GM12892 (cell line): ENCODE measurements at regions not wholly inside any gene's neighbourhood (a gene's known extent, or its start where the extent isn't known, plus 50 kb on each side); places are given as distances from the start of the nearest gene placed in this dataset.
"Not testable (repeated sequence)": the region's sequence is repeated elsewhere in the genome, so short reads cannot be mapped to it uniquely, and the experiment has no call there.

Experiments used
- DNase-seq: peaks from one replicate; pipeline ENCODE4 v3.0.0; 2011; ENCODE audit not compliant: insufficient read length
- FAIRE-seq: peaks from 2 replicates; lab custom pipeline; 2011; peaks lifted over from hg19 to GRCh38; lab: Jason Lieb, UNC
- POLR2A ChIP-seq: IDR thresholded peaks from 2 replicates; pipeline ENCODE4 v1.6.1; 2011; ENCODE audit warnings: low read depth, low read length, control low read depth
- POLR2AphosphoS5 ChIP-seq: IDR thresholded peaks from 2 replicates; pipeline ENCODE4 v1.6.1; 2011; ENCODE audit warnings: low read depth, low read length, control low read depth
- TAF1 ChIP-seq: IDR thresholded peaks from 2 replicates; pipeline ENCODE4 v1.6.1; 2011; ENCODE audit warnings: low read depth, mild to moderate bottlenecking, control low read depth, low read length, borderline replicate concordance

DNA sequence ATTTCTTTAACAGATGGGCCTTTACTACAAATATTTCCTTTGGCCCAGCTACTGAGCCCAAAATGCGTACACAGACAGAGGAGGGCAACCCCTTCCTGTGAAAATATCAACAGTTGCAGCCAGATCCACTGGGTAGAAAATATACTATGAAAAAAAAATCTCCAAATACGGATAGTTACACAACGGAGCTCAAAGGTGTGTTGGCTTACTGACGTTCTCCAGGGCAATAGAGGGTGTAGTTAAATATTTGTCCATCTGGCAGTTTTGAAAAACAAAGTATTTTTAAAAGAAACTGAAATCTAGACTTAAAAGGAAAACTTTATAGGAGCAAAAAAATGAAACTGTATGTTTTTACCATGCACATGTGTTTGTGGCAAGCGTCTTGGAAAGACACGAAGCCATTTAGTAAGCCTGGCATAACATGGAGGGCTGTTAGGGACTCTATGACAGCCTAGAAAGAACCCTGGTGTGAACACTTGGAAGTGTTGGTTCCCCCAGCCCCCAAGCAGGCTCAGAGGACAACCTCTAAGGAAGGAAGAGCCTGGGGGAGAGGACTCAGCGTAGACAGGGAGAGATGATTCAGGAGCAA, 157.8 kb upstream of the TRPM3 start:
- no peak for DNase-seq
- TF ChIP-seq POLR2AphosphoS5, result no peak
- FAIRE-seq, result no peak

DNA sequence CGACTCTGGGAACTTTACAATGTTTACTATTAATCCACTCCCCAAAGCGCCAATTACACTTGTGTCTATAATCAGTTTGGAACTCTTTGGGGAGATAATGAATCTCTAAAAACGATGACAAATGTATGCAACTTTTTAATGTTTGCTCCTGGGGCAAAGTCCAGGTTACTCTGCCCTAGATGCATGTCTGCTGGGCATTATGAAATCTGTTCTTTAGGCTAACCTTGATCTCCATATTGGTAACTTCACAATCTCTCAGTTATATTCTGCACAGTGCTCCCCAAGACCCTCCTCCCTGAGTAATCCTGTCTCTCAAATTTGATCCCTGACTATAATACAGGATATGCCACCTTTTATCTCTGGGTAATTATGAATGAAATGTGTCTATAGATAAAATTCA, 152.2 kb upstream of the TRPM3 start:
- DNase-seq (no peak), FAIRE-seq (no peak)
- no peak for TF ChIP-seq POLR2A
- TF ChIP-seq TAF1, result no peak
- TF ChIP-seq POLR2AphosphoS5, result no peak

DNA sequence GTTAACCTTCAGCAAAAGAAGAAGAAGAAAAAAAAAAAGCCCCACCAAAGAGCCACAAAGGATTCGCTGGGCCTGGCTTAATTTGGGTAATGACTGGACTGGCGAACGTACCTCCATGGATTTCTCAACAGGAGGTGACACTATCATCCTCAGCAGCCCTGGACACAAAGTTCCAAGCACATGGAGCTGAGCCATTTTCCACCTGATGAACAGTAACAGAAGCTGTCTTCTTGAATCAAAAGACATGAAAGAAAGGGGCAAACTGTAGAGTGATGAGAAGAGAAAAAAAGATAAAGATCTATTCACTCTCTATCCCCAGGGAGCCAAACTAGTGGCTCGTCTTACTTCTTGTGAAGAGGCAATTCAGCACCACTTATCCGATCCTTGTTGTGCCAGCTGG, 150.2 kb upstream of the TRPM3 start:
- no peak for FAIRE-seq
- no peak for TF ChIP-seq POLR2AphosphoS5
- no peak for TF ChIP-seq TAF1
- no peak for TF ChIP-seq POLR2A
- no peak for DNase-seq

DNA sequence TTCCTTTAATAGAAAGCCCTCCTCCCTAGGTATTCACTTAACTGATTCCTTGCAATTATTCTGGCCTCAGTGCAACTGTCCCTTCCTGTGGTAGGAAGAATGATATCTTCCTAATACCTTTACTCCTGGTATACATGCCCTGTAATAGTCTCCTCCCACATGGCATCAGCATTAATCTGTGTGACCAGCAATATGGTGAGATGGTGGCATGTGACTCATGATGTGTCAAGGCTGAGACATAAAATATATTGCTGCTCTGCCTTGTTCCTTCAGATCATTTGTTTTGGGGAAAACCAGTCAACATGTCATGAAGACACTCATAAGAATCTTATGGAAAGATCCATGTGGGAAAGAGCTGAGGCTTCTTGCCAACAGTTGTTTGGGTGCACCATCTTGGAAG, 149.1 kb upstream of the TRPM3 start:
- TF ChIP-seq POLR2A (no peak), POLR2AphosphoS5 (no peak), TAF1 (no peak)
- FAIRE-seq (no peak), DNase-seq (no peak)

DNA sequence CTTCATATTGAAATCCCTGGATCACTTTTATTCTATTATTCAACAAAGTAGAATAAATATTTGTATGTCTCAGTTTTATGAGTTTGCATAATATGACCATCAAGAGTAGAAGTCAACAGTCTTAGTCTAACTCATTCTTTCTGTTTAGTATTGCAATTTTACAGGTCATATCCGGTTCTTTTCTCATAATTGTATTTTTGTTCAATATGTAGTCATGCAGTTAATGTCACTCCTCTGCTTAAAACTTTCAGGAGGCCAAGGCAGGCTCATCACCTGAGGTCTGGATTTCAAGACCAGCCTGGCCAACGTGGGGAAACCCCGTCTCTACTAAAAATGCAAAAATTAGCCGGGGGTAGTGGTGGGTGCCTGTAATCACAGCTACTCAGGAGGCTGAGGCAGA, 148.4 kb upstream of the TRPM3 start:
- no peak for FAIRE-seq
- TF ChIP-seq POLR2A, result no peak
- no peak for TF ChIP-seq TAF1
- TF ChIP-seq POLR2AphosphoS5, result no peak

GRCh38 chr9:71268871-71269635, 147.6 kb upstream of the TRPM3 start:
- no peak for FAIRE-seq
- DNase-seq, result no peak
- TF ChIP-seq POLR2A, result no peak

More for the DNA sequence above, 148.4 kb upstream of the TRPM3 start:
- no peak for DNase-seq

DNA sequence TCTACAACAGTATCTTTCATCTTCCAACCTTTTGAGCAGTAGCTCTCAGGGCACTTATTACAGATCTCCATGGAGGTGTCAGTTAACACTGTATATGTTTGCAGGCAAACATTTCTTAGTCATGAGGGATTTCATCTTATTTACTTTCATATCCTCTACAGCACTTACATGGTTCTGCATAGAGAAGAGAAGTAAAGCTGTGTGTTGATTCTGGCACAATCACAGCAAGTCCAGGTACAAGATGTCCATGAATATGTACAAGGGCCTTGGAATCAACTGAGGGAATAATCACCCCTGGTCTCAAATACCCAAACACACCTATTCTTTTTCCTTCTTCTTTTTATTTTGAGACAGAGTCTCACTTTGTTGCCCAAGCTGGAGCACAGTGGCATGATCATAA, 142.0 kb upstream of the TRPM3 start:
- TF ChIP-seq POLR2A, result no peak
- TF ChIP-seq POLR2AphosphoS5, result no peak
- TF ChIP-seq TAF1, result no peak
- FAIRE-seq (no peak), DNase-seq (no peak)

DNA sequence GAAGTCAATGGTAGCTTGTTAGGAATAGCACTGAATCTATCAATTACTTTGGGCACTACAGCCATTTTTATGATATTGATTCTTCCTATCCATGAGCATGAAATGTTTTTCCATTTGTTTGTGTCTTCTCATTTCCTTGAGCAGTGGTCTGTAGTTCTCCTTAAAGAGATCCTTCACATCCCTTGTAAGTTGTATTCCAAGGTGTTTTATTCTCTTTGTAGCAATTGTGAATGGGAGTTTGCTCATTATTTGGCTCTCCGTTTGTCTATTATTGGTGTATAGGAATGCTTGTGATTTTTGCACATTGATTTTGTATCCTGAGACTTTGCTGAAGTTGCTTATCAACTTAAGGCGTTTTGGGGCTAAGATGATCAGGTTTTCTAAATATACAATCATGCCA, 139.0 kb upstream of the TRPM3 start:
- DNase-seq, FAIRE-seq: not testable (repeated sequence)

DNA sequence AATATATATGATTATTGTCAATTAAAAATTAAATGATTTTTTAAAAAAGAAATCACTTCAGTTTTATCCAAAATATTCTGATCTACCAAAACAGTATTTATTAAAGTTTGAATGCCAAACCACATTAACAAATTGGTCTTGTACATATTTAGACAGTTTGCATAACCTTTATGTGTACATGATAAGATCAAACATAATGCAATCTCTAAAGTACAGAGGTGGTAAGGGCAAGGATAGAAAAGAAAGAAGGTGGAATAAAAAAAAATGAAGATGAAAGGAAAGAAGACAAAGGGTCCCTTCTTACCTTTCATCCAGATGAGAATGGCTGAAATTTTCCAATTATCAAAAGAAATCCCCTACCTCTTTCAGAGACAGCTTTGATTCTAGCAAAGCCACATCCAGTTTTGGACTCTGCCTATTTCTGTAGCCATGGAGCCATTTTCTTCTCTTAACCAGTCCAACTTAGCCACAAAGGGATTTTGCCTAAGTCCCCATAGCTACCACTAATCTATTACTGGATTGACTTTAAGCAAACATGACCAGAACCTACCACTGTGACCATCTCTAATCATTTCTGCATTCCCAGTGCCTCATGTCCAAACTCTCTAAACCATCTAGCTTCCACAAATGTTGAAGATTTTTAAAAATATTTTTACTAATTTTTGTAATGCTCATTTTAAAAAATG, 133.3 kb upstream of the TRPM3 start:
- DNase-seq, result no peak
- TF ChIP-seq TAF1, result no peak
- TF ChIP-seq POLR2AphosphoS5, result no peak
- TF ChIP-seq POLR2A, result no peak
- no peak for FAIRE-seq

DNA sequence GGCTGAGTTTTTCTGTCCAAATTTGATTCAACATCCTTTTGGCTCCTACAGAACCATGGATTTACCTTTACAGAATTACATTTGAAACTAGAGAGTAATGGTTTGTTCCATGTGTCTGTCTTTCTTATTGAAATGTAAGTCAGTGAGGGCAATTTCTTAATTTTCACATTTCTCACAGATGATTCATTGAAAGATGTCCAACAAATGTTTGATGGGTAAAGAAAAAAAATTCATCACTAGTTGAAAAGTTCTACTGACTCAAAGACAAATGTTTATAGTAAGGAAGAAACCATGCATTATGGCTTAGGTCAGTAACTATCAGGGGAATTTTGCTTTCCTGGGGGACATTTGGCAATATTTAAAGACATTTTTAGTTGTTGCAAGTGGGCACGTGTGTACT, 131.6 kb upstream of the TRPM3 start:
- DNase-seq, result no peak
- TF ChIP-seq POLR2A (no peak), TAF1 (no peak), POLR2AphosphoS5 (no peak)
- FAIRE-seq, result no peak

- FAIRE-seq (no peak), DNase-seq (no peak)
- TF ChIP-seq POLR2A (no peak), TAF1 (no peak), POLR2AphosphoS5 (no peak)
Observed at GRCh38 chr9:71250581-71250980, 129.2 kb upstream of the TRPM3 start.

DNA sequence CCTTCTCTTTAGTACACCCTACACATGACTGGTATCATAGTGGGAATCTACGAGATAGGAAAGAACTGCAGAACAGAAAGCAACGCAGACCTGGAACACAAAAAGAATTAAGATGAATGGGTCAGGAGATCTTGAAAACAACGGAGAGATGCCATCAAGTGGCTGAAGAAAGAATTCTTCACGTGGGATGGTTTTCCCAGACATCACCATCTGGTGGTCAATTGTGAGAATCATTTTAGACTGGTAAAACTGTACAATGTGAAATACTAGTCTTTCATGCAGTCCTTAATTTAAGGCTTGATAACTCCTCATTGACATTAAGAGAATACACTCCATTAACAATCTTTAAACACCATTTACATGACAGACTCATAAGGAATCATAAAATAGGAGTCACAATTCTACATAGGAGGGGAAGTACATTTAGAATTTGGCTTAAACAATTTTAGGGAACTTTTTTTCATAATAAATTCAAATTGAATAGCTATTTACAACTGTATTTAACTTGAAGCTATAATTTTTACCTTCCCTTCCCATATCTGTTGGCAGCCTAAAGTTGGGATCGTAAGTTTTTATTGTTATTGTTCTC, 128.4 kb upstream of the TRPM3 start:
- TF ChIP-seq POLR2A (no peak), TAF1 (no peak)
- no peak for FAIRE-seq
- no peak for DNase-seq
